GDM1 (cell line): ENCODE measurements at regions not wholly inside any gene's neighbourhood (a gene's known extent, or its start where the extent isn't known, plus 50 kb on each side); places are given as distances from the start of the nearest gene placed in this dataset.
A peak's percentile ranks its signal among the peaks of the same experiment; 100 is the strongest.

Experiments
- DNase-seq: peaks from one replicate; lab custom pipeline; 2025; lab: John Stamatoyannopoulos, UW

DNA sequence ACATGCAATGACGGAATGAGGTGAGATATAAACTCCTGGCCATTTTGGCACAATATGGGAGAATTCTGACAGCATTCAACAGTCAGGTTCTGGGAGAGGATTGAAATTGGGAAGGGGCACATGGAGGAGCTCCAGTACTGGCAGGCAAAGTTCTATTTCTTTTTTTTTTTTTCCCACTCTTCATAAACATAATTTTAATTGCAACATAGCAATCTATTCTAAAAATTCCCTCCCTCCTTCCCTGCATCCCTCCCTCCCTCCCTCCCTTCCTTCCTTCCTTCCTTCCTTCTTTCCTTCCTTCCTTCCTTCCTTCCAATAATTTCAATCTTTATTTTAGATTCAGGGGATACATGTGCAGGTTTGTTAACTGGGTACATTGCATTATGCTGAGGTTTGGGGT, 93.2 kb downstream of the PTCSC3 start:
- DNase-seq = no peak

DNA sequence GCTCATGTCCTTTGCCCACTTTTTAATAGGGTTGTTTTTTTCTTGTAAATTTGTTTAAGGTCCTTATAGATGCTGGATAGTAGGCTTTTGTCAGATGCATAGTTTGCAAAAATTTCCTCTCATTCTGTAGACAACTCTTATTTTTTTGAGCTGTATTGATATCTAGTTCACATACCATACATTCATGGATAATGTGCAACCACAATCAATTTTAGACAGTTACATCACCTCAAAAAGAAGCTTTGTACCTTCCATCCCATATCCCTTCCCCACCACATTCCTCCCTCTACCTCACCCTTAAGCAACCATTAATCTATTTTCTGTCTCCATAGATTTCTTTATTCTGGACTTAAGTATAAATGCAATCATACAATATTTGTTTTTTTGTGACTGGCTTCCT, 98.4 kb downstream of the PTCSC3 start:
- no peak for DNase-seq

DNA sequence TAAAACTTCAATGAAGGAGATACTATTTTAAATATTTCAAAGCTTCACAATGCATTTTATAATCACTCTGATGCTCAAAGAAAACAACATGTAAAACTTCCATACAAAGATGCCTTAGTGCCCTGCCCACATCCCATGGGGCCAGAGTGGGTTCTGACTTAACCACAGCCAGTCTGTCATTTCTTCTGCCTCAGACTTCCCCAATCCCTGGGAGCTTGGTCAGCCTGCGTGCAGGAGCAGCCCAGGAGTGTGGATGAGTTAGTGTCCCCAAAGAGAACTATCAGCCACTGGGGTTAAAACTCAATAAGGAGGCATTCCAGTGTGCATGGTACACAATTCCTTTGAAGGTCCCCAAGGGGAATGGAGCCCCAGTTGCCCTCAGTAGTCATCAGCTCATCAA, 100.3 kb downstream of the PTCSC3 start:
- DNase-seq = no peak

DNA sequence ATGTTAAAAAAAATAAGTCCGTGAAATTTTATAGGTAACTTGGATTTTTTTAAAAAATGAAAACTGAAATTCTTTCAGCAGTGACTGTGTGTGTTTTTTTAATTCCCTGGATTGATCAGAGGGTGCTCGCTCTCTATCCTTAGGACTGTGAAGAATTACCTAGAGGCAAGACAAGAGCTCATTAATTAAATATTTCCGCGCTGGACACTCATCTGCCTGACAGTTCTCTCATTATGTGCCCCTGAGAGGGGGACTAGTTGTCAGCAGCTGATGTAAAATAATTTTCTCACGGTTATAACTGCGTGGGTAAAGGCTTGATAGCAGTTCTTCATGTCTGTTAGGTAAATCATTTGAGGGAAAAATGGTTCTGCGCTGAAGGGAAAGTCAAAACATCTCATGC, 101.3 kb downstream of the PTCSC3 start:
- no peak for DNase-seq

DNA sequence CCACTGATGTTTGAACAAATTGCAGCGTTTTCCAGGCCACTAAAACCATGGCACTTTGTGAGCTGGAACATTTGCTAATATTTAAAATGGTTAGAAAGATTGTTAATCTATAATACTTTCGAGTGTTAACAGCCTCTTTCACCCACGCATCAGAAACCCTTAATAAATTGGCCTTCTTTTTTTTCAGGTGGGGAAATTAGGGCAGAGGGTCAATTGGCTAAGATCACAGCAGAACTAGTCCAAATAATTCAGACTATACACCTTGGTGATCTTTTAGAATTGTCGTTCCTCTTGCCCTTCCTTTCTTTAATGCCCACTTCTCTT, 105.8 kb downstream of the PTCSC3 start:
- no peak for DNase-seq

DNA sequence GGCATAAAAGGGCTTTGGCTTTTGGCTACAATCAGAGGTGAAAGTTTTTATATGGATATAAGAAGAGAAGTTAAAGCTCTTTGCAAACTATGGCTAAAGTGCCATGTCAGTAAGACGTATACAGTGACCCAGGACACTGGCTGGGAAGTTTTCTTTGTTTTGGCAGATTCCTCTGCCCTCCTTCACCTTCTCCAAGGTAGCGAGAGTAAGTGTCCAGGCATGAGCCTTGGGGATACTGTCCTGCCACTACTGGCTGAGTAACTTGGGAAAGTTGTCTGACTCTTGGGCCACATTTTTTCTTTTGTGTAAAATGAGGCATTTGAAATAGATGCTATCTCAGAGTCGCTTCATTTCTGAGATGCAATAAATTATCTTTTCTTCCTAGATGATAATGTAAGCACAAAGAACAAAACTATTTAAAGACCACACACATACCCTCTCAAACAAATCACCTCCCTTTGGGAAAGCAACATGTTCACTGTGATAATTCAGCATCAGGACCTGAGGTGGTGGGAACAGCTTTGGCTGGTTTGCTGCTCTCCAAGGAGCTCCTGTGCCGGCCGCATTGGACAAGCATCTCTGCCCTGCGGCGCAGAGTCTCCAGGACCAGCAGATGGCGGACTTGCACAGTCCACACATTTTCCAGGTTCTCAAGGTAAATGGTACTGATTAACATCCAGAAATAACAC, 106.3 kb downstream of the PTCSC3 start:
- peak; percentile 25 for DNase-seq

DNA sequence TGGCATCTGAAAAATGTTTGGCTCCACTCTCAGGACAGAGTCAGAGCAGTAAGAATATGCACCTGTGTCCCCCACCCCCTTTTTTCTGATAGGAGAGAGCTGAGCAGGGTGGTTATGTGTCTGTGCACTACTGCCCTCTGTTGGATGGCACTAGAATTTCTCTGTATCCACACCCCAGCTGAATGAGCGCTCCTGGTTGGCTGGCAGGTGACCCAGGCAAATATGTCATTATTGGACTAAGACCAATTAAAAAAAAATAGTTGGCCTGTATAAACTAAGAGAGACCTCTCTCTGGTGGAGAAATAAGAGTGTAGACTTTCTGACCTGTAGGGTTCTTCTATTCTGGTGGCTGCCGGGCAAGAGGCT, 107.0 kb downstream of the PTCSC3 start:
- peak; percentile 11 for DNase-seq

DNA sequence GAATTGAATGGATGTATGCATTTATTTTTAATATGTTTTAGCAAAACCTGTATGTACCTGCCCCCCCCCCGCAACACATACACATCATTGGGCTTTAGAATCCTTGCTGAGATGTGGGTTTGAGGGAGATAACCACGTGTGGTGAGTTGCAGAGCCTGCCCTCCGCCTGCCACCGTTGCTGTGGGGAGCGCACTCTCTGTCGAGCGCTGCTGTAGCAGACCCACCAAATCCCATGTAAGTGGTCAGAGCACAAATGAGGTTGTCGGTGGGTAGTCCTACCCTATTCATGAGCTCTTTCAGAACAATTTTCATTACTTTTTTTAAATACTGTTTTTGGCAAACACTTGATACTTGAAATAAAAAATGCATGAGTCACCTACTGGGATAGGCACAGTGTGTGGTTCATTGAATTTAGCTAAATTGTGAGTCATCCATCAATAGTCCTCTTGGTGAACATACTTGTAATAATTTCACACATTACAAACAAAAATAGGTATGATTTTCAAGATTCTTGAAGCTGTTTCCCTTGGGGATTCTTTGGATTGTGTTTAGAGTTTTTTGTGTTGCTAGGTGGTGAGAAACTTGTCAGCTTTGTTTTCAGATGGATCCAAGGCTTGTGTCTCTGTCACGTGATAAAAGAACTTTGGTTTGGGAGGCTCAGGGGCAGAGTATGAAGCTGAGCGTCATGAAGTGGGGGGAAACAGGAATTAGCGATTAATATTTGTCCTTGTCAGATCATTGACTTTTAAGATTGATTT, 107.6 kb downstream of the PTCSC3 start:
- DNase-seq = no peak

DNA sequence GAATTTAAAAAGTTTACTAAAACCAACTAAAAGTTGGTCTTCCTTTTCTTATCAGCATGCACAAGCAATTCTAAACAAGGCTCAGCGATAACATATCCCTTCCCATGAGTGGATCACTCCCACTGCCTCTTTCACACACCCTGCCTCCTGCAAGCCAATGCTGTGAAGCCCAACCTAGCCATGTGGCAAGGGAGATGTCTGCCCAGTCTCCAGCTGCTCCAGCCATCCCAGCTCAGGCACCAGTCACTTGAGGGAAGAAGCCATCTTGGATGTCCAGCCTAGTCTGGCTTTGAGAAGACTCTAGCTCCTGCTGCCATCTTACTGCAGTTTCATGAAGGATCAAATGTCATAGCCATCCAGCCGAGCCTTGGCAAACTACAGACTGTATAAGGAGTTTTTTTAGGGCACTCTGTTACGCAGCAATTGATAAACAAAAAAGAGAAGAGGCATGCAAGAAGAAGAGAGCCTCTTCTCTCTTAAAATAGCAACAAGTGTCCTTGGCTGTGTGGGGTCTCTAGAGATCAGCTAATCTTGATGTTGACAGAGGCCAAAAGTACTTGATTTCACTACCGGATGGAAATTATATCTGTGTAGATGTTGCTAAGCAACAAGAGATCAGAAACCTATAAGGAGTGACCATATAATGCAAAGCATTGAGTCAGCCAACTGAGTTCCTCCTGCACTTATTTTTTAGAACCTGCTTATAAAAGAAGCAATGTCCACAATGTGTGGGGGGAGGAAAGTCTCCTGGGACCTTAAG, 108.9 kb downstream of the PTCSC3 start:
- DNase-seq = no peak

DNA sequence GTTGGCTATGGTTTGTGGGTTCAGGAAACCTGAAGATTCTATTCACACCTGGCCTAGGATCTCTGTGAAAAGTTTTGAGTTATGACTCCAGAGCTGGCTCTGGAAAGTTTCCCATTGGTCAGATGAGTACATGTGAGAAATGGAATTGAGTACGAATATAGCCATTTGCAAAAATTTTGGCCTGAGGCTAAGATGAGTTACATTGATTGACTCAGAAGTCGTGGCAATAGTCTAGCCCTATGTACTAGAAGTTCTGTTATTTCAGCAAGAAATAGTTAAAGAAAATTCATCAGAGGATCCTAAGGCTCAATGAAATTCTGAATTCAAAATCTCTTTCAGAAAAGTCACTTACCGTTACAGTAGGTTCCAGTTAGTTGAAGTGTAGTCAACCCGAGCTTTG, 109.9 kb downstream of the PTCSC3 start:
- DNase-seq = no peak

DNA sequence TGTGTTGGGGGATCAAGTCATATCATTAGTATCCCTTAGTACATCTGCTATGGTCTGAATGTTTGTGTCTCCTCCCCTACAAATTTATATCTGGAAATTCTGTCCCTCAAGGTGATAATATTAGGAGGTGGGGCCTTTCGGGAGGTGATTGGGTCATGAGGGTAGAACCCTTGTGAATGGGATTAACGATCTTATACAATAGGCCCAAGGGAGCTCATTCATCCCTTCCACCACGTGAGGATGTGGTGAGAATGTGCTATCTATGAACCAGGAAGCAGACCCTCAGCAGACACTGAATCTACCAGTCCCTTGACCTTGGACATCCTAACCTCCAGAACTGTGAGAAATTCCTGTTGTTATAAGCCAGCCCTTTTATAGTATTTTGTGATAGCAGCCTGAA, 110.7 kb downstream of the PTCSC3 start:
- no peak for DNase-seq

DNA sequence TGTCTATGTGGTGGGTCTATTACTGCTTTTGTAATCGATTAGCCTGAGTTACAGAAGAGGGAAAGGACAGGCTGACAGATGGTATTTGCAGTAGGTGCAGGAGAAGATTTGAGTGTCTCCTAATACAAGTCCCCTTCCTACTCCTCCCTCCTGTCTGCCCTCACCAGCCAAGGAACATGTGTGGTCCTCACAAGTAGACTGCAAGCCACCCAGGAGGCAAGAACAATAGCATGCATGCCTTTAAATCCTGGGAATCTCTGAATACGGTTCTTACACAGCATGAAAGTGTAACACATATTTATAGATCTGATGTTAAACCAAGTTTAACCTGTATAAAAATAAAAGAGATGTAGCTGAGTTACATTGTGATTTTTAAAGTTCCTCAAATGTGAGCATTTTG, 117.0 kb downstream of the PTCSC3 start:
- no peak for DNase-seq

DNA sequence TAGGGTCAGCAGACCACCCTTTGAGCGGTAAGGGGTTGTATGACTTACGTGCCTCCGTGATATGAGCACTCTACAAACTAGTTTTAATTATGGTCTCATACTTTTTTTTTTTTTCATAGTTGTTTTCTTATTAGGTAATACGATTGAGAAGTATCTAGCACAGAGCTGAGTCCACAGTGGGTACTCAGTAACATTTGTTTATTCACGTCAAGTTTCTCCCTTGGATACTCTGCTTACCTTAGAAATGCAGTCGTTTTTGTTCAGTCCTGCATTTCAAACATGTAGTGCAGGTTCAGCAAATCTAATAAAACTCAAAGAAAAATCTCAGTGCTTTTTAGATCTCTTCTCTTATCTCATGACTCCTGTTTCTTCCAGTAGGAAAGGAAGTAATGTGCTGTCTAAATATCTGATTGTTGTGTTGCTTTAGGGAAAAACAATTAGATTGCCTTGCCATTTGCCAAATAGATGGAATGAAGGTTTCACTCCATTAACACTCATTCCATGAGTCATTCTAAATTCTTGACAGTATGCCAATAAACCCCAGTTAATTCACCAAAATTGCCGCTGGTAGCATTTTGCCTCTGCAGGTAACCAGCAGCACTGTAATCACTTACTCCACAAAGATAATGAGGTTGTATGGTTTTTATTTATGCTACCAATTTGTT, 118.9 kb downstream of the PTCSC3 start:
- no peak for DNase-seq

DNA sequence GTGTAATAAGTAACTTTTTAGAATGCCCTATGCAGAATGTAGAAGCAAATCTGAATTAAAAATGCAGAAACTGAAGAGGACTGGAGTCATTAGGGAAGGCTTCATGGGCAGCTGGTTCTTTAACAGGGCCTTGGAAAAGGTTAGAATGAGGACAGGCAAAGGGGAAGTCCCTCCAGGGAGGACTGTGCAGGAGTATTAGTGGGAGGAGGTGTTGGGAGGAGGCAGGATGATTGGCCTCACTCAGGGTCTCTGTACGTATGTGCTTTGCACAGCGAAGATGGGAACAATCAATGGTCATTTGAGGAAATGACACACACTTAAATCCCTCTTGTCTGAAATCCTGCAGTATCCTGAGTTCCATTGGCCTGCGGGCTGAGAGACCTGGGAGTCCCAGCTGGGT, 119.7 kb downstream of the PTCSC3 start:
- no peak for DNase-seq

DNA sequence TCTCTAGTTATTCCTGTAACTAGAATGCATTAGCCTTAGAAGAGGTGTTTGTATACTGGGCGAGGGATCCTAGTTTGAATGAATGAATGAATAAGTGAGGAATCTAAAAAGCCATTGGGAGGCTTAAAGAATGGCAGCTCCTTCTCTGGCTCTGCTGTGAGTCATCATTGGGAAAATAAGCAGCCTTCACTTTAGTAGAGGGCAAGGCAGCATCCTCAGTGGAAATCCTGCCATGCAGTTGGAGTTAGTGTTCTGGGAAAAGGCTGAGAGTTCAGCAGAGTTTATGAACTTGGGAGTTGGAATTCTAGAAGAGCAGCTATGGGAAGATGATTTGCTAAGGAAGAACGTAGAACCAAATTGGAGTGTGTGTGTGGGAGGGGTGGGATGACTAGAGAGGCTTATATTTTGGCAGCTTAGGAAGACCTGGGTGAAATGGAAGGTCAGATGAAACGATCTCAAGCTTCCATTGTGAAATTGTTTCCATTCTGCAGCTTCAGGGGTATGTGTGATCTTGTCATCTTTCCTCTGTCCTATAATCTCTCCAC, 120.8 kb downstream of the PTCSC3 start:
- DNase-seq = no peak

DNA sequence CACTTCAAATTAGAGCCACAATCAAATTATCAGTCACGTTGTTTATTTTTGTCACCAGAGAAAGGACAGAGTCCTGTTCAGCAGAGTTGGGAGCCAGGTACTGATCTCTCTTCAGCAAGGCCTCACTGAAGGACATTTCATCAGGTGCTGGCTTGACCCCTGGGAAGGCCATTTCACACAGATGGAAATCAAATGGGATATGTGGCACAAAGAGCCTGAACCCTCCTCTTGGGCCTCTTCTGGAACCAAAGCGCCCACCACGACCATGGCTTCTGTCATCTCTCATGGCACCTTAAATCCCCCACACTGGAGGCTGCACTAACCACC, 121.5 kb downstream of the PTCSC3 start:
- no peak for DNase-seq

DNA sequence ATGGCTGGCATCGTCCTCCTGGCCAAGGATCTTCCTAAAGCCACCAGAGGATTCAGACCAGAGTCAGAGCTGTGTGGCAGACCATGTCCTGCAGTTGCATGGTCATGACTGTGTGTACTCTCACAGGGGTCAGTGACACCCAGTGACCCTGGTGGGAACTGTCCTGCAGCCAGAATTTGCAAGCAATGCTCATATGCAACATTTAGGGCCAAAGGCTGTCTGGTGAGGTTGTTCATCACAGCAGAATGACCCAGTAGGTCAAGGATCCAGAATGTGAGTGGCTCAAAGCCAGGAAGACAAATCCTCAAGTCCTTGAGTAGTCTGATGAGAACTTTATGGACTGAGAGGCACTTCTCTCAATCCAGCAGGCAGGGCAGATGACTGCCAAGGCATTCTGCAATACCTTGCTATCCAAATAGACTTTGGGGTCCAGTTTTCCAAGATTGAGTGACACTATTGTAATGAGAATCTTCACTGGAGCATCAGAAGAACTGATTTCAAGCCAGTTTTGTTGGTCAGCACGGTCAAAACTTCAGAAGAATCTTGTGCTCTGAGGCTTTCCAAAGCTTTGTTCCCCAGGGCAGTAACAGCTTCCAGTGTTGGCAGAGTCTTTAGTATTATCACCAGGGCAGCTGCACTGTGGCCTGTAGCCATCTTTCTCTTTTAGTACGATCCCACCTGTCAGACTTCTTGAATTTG, 122.0 kb downstream of the PTCSC3 start:
- DNase-seq = no peak

DNA sequence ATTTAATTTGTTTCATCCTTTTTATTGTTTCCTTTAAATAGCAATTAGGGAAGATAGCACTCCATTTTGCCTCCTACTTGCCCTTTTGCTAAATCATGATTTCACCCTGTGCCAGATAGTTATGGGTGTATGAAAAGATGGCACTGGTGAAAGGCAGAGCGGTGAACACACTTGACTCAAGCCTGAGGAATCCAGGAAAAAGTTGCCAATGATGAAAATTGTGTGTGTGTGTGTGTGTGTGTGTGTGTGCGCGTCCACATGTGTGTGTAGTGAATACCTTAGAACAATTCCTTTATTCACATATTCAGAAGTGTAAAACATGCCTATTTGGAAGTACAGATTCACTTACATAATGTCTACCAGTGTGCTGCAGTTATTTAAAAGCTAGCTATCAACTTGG, 123.8 kb downstream of the PTCSC3 start:
- no peak for DNase-seq

DNA sequence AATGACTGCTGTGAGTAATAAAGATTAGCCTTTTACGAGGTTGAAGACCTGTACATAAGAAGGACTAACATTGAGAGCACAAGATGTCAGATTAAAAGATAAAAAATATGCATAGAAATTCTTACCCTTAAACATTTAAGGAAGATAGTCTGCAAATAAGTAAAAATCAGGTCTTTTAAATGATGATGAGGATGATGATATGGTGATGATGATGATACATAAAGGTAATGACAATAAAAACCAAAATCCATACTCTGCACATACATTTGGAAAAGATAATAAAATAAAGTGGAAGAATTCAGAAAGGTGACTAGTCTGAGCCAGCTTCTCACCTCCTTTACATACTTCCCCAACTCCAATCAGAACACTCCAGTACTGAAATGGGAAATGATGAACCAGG, 124.5 kb downstream of the PTCSC3 start:
- no peak for DNase-seq

DNA sequence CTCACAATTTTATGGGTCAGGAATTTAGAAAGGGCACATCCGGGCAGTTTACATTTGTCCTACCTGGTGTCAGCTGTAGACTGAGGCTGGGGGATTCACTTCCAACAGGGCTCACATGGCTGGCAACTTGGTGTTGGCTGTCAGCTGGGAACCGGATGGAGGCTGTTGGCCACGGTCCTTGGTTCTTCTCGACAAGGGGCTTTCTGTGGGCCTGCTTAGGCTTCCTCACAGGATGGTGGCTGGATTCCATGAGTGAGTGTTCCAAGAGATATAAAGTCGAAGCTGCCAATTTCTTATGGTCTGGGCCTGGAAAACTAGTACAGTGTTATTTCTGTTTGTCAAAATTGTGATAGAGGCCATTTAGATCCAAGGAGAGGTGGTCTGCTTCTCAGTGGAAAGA, 127.9 kb downstream of the PTCSC3 start:
- DNase-seq = no peak

DNA sequence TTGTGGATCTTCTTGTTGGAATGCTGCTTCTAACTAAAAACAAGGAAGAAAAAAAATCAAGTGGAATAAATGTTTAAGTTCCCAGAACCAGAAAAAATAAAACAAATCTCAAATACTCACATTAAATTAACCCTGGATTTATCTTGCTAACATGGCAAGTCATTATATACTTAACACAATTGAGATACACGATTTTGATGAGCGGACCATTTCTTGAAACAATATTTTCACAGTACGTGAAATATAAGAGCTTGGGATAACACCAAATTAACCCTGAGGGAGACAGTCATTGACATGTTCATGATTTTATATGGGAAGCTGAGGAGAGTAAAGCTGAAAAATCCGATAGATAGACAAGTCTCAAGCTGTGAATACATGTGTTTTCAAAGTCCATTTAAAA, 128.6 kb downstream of the PTCSC3 start:
- DNase-seq = no peak

DNA sequence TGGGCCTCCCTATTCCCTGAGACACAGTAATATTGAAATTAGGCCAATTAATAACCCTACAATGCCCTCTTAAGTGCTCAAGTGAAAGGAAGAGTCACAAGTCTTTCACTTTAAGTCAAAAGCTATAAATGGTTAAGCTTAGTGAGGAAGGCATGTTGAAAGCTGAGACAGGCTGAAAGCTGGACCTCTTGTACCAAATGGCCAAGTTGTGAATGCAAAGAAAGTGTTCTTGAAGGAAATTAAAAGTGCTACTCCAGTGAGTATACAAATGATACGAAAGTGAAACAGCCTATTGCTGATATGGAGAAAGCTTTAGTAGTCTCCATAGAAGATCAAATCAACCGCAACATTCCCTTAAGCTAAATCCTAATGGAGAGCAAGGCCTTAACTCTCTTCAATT, 140.8 kb downstream of the PTCSC3 start:
- DNase-seq = no peak
